GM10248 (cell line): ENCODE measurements at regions not wholly inside any gene's neighbourhood (a gene's known extent, or its start where the extent isn't known, plus 50 kb on each side); places are given as distances from the start of the nearest gene placed in this dataset.
"Not testable (repeated sequence)": the region's sequence is repeated elsewhere in the genome, so short reads cannot be mapped to it uniquely, and the experiment has no call there.

Source experiments
- CTCF ChIA-PET: fragments of 300-600 bp; sonication (Branson Sonifier 250); formaldehyde crosslinking; extraction: SDS; loops from one replicate; lab custom pipeline; 2021; ENCODE audit warnings: antibody characterized with exemption; lab: Yijun Ruan, JAX
- POLR2A ChIA-PET: fragments of 350-650 bp; sonication (Branson Sonifier 250); formaldehyde crosslinking; extraction: SDS; loops from one replicate; lab custom pipeline; 2020; ENCODE audit warnings: antibody characterized with exemption; lab: Yijun Ruan, JAX
- DNase-seq: peaks from one replicate; pipeline ENCODE4 v3.0.0; 2012; ENCODE audit errors: extremely low spot score
- CTCF ChIP-seq: IDR thresholded peaks from 2 replicates; pipeline ENCODE4 v1.5.1; 2012; ENCODE audit warnings: mild to moderate bottlenecking, low read depth; ENCODE audit errors: extremely low read depth, missing control alignments, control extremely low read depth

- DNase-seq, result no peak
- no peak for TF ChIP-seq CTCF
- POLR2A ChIA-PET, result no interaction called here
- CTCF ChIA-PET, result interaction anchor here (0.8 kb wide), 1 partner anchor 8 kb away, joined by 3 read pairs; no protein-coding TSS in a partner anchor
These were observed 68.3 kb upstream of the MRPS9 start for GRCh38 chr2:104969564-104969963.

GRCh38 chr2:104975371-104975770 lies 62.5 kb upstream of the MRPS9 start:
- TF ChIP-seq CTCF, result no peak
- no peak for DNase-seq
- POLR2A ChIA-PET, result no interaction called here
- CTCF ChIA-PET, result interaction anchor here (1.1 to 1.6 kb wide), 3 partner anchors 10 to 35 kb away, joined by 4 read pairs; no protein-coding TSS in a partner anchor

- CTCF ChIA-PET, result interaction anchor here (0.9 to 1.6 kb wide), 5 partner anchors 8 to 41 kb away, joined by 3 to 4 read pairs (median 4); no protein-coding TSS in a partner anchor
- DNase-seq, result no peak
- POLR2A ChIA-PET, result no interaction called here
- TF ChIP-seq CTCF, result no peak
These were observed 62.0 kb upstream of the MRPS9 start for GRCh38 chr2:104975851-104976250.

GRCh38 chr2:104976603-104977120 lies 61.2 kb upstream of the MRPS9 start:
- peak; percentile 78 for DNase-seq
- POLR2A ChIA-PET, result no interaction called here
- TF ChIP-seq CTCF, result peak; percentile 41
- CTCF ChIA-PET, result interaction anchor here (0.9 to 1.8 kb wide), 6 partner anchors 9 to 138 kb away, joined by 3 to 4 read pairs (median 4); no protein-coding TSS in a partner anchor

GRCh38 chr2:104977958-104978357 lies 59.9 kb upstream of the MRPS9 start:
- ChIA-PET POLR2A (no interaction called here), CTCF (interaction anchor here (1.8 kb wide), 1 partner anchor 137 kb away, joined by 4 read pairs; no protein-coding TSS in a partner anchor)
- no peak for DNase-seq
- no peak for TF ChIP-seq CTCF

GRCh38 chr2:104979786-104980185 lies 58.1 kb upstream of the MRPS9 start:
- DNase-seq, POLR2A ChIA-PET: not testable (repeated sequence)
- CTCF ChIA-PET, result interaction anchor here (1.0 kb wide), 1 partner anchor 9 kb away, joined by 4 read pairs; no protein-coding TSS in a partner anchor

- ChIA-PET CTCF (interaction anchor here (1.4 kb wide), 1 partner anchor 18 kb away, joined by 3 read pairs; no protein-coding TSS in a partner anchor), POLR2A (no interaction called here)
- TF ChIP-seq CTCF, result no peak
- no peak for DNase-seq
These were observed 55.8 kb upstream of the MRPS9 start for GRCh38 chr2:104982111-104982510.
